GM21367 (cell line): ENCODE measurements at regions not wholly inside any gene's neighbourhood (a gene's known extent, or its start where the extent isn't known, plus 50 kb on each side); places are given as distances from the start of the nearest gene placed in this dataset.

Experiments
- ATAC-seq: cut with Tn5 transposase; IDR thresholded peaks from one replicate; pipeline ENCODE4 v1.9.1; 2021; ENCODE audit not compliant: unreplicated experiment

DNA sequence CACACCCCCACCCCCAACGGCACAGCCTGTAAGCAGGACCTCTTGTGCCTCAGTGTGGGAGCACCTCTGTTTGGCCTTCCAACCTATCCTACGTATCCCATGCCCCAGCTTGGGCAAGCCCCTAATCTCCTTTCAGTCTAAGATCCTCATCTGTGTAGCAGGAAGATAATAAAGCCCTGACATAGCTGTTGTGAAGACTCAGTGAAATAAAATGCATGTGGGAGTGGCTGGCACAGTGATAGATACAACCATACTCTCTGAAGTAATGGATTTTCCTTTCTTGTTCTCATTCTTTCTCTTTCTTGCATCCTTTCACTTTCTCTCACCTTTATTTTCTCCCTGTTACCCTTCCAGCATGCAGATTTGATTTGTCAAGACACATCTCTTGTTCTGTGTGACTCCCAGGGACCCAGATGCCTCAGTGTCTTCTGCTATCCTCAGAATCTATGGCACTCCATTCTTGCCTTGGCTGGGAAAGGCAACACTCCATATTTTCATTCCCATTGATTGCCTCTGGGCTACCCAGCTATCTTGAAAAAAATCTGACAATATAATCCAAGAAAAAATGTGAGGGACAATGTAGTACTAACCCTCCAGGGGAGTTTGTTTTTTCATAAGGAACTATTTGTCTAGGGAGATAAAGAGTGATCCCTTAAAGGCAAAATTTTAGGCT lies 207.2 kb upstream of the SETBP1 start:
- no peak for ATAC-seq

- ATAC-seq, result no peak
Observed at GRCh38 chr18:44474067-44474411, 206.6 kb upstream of the SETBP1 start.

GRCh38 chr18:44474591-44474990 lies 206.1 kb upstream of the SETBP1 start:
- no peak for ATAC-seq

- ATAC-seq, result no peak
Observed at GRCh38 chr18:44482761-44483160, 197.9 kb upstream of the SETBP1 start.

DNA sequence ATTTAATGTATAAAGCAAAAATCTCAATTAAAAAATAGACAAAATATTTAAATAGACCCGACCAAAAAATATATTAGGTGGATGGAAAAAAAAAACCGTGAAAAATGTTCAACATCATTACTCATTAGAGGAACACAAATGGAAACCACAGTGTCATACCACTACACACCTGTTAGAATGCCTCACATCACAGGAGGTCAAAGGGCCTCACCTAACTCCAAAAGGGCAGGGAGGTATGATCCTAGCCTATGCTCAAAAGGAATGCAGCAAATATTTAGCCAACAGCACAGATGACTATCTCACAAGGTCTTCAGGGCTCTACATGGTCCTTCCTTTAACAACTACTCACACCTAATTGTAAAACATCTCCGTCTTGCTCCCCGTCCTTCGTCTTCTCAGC lies 185.5 kb upstream of the SETBP1 start:
- ATAC-seq, result no peak

- ATAC-seq, result no peak
Observed at GRCh38 chr18:44497311-44497710, 183.4 kb upstream of the SETBP1 start.

- ATAC-seq, result no peak
Observed at GRCh38 chr18:44497757-44498490, 182.8 kb upstream of the SETBP1 start.

GRCh38 chr18:44500808-44501610 lies 179.7 kb upstream of the SETBP1 start:
- no peak for ATAC-seq

DNA sequence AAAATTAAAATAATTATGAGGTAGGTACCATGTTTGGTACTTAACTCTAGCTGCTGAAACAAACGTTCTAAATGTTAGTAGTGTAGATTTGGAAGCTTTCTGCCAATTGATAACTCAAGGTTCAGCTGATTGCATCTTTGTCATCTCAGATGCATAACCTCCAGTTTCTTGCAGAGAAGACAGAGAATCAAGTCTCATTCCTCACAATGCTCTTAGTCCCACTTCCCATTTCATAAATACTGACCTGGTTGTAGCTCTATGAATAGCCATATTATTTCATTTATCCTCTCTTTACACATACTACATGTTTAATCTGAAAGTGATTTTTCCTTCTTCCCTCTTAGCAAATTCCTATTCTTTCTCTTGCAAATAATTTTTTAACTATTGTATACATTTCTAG lies 178.5 kb upstream of the SETBP1 start:
- ATAC-seq, result no peak

GRCh38 chr18:44502790-44503189 lies 177.9 kb upstream of the SETBP1 start:
- ATAC-seq, result no peak

GRCh38 chr18:44503854-44504253 lies 176.8 kb upstream of the SETBP1 start:
- no peak for ATAC-seq

DNA sequence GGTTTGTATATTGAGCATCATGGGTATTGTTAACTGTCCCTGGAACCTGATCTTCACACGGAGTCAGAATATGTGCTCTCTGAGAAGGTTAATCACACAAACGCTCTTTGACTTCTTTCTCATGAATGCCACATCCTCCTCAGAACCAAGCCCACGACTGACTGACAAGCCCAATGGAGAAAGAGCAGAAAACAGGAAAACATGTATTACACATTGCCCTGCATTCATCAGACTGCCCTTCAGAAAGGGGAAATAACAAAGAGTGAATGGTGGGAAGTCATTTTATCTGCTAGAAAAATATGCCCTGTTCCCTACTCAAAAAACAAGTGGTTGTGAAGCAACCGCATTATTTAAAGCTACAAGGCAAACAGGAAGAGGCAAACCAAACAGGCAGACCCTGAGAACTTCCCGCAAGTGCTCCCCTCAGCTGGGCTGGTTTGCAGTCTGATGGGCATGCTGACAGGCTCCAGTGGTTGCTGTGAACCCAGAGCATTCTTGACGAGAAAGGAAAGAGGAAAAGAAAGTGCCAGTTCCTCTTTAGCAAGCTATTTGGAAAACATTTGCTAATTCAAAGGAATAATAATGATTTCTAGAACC lies 172.9 kb upstream of the SETBP1 start:
- ATAC-seq, result peak; percentile 86

- ATAC-seq, result no peak
Observed at GRCh38 chr18:44508474-44508873, 172.2 kb upstream of the SETBP1 start.

DNA sequence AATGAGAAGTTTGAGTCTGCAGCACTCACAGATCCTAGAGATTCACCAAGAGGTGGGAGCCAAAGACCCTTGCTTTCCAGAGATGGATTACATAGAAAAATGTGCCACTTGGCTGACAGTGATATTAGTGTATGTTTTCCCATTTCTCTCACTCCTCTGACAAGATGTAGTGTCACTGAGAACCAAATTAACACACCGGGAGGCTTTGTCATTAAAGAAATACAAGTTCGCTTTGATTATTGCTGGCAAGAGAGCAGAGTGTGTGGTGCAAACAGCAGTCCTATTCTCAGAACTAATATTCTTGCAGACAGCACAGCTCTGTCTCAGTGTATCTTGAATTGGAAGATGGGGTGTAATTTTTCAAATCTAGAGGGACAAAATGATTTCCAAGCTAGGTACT lies 171.6 kb upstream of the SETBP1 start:
- ATAC-seq, result no peak

DNA sequence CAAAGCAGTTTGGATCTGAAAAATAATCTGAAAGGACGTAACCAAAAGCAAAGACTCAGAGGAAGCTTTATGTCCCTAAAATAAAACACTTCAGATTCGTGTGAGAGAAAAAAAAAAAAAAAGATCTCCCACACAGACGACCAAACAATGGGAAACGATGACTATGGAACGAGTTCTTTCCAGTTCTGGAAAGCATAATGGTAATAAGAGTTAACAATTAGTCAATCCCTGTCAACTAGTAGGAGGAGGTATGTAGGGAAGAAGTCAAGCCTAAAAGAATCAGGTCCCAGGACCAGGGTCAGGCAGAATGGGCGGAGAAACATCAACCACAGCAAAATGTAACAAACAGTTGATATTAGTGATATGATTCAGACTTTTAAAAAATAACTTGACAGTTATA lies 170.3 kb upstream of the SETBP1 start:
- ATAC-seq, result no peak

GRCh38 chr18:44513233-44513632 lies 167.5 kb upstream of the SETBP1 start:
- ATAC-seq, result no peak

GRCh38 chr18:44514106-44514505 lies 166.6 kb upstream of the SETBP1 start:
- no peak for ATAC-seq

- ATAC-seq, result no peak
Observed at GRCh38 chr18:44514766-44515165, 165.9 kb upstream of the SETBP1 start.

DNA sequence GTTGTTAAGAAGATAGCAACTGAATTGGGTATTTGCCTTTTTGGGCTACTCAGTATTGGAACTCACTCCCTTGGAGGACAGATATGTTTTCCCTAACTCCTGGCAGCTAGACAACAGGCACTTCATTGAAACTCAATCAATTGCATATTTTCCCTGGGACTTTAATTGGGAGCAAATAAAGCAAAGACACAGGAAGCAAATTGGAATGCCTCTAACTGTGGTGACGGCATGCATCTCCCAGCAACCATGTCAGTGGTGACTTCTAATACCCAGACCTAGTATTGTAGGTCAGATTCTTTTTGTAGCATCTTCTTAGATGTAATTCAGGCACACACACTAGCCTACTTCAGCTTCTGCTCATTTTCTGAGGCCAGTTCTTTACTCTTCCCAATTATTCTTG lies 164.2 kb upstream of the SETBP1 start:
- ATAC-seq, result no peak

DNA sequence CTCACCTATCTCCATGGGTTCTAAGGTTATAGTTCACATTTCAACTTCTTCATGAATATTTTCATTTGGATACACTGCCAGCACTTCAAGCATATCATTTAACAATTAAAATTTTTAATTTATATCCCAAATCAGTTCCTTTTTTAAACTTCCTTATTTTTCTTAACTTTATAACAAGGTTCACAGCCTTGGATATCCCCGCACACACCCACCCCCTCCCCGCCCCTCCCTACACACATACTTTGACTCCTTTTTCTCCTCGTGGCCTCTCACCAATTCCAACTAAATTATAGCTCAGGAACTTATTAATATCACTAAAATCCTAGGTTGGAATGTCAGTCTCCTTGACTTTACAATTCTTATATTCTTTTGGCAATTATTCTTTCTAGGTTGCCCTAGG lies 163.6 kb upstream of the SETBP1 start:
- no peak for ATAC-seq

DNA sequence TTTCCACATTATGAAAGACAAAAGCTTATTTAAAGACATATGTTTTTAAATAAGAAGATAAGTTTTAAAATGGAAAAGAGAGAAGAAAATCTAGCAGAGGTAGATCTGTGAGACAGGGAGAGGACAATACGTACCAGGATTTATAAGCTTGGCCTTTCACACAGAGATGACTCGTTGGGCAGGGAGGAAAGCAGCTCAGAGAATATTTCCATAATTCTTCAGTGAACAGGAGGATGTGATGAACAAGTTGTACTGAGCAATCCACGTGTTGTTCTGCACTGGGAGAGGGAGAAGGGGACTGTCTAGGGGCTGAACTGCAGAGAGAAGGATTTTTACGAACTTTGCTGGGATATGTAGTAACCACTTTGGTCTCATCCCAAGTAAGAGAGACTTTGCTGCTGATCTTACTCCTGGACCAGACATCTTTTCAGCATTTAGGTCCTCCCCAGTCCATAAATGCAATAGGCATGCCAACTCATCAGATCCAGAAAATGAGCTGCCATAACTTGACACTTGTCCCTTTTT lies 162.5 kb upstream of the SETBP1 start:
- ATAC-seq, result no peak
